GM23248 (cell line): ENCODE measurements at regions not wholly inside any gene's neighbourhood (a gene's known extent, or its start where the extent isn't known, plus 50 kb on each side); places are given as distances from the start of the nearest gene placed in this dataset.

Experiments
- DNase-seq: peaks from one replicate; pipeline ENCODE4 v3.0.0-alpha.2; 2015
- H2AFZ ChIP-seq: fragments of 200-600 bp; sonication (generic); 2 replicates; pipeline ENCODE4 v1.6.1; 2016; ENCODE audit warnings: antibody characterized with exemption
- H3F3A ChIP-seq: fragments of 200-600 bp; sonication (generic); 2 replicates; pipeline ENCODE4 v1.6.1; 2016; ENCODE audit warnings: mild to moderate bottlenecking, antibody characterized with exemption, mixed run types; ENCODE audit not compliant: insufficient read depth
- H3K27ac ChIP-seq: fragments of 200-600 bp; sonication (generic); 2 replicates; pipeline ENCODE4 v1.5.1; 2016; ENCODE audit warnings: mild to moderate bottlenecking
- H3K27me3 ChIP-seq: fragments of 200-600 bp; sonication (generic); replicated peaks from 2 replicates; pipeline ENCODE4 v1.6.1; 2016; ENCODE audit warnings: mild to moderate bottlenecking; ENCODE audit not compliant: insufficient read depth
- H3K36me3 ChIP-seq: fragments of 200-600 bp; sonication (generic); 2 replicates; pipeline ENCODE4 v1.6.1; 2016; ENCODE audit warnings: low read depth, mild to moderate bottlenecking
- H3K4me1 ChIP-seq: fragments of 200-600 bp; sonication (generic); 2 replicates; pipeline ENCODE4 v1.6.1; 2016; ENCODE audit warnings: mild to moderate bottlenecking; ENCODE audit not compliant: insufficient read depth
- H3K4me2 ChIP-seq: fragments of 200-600 bp; sonication (generic); one replicate; pipeline ENCODE4 v1.6.1; 2016; ENCODE audit warnings: mild to moderate bottlenecking; ENCODE audit not compliant: unreplicated experiment
- H3K4me3 ChIP-seq: fragments of 200-600 bp; sonication (generic); 2 replicates; pipeline ENCODE4 v1.5.1; 2016; ENCODE audit warnings: mild to moderate bottlenecking
- H3K79me2 ChIP-seq: fragments of 200-600 bp; sonication (generic); 2 replicates; pipeline ENCODE4 v1.6.1; 2016; ENCODE audit warnings: mild to moderate bottlenecking; ENCODE audit not compliant: insufficient read depth
- H3K9ac ChIP-seq: fragments of 200-600 bp; sonication (generic); 2 replicates; pipeline ENCODE4 v1.6.1; 2016; ENCODE audit warnings: mild to moderate bottlenecking
- H3K9me2 ChIP-seq: fragments of 200-600 bp; sonication (generic); 2 replicates; pipeline ENCODE4 v1.6.1; 2016; ENCODE audit warnings: mixed run types, mild to moderate bottlenecking, moderate library complexity; ENCODE audit not compliant: insufficient read depth
- H3K9me3 ChIP-seq: fragments of 200-600 bp; sonication (generic); one replicate; pipeline ENCODE4 v1.6.1; 2017; ENCODE audit warnings: low read depth
- H4K20me1 ChIP-seq: fragments of 200-600 bp; sonication (generic); 2 replicates; pipeline ENCODE4 v1.6.0; 2016; ENCODE audit not compliant: insufficient read depth
- EZH2 ChIP-seq: fragments of 200-600 bp; sonication (generic); IDR thresholded peaks from 2 replicates; pipeline ENCODE4 v1.6.1; 2018; ENCODE audit warnings: antibody characterized with exemption, mild to moderate bottlenecking; ENCODE audit not compliant: insufficient read depth, poor library complexity, severe bottlenecking
- EZH2phosphoT487 ChIP-seq: fragments of 200-600 bp; sonication (generic); IDR thresholded peaks from 2 replicates; pipeline ENCODE4 v1.6.1; 2018; ENCODE audit warnings: antibody characterized with exemption, moderate library complexity, mild to moderate bottlenecking, low read depth; ENCODE audit not compliant: insufficient read depth
- WGBS, 2 experiments: methylation state at CpG; one replicate each; pipeline ENCODE4 v1.1.6; 2015 to 2017; ENCODE audit warnings: low lambda C conversion rate in 2 of 2, low coverage in 1 of 2; ENCODE audit errors: missing lambda C conversion rate in 2 of 2; 5-methylcytosine and 5-hydroxymethylcytosine counted together
- in situ Hi-C: fragments of 300-500 bp; cut with MboI; formaldehyde crosslinking; loops from 2 replicates; pipeline ENCODE4 v1.15.0; 2020

- Histone ChIP-seq H2AFZ (no peak overlapping the region), H4K20me1 (no peaks in the 10 kb centered on the region), H3K4me3 (no peak overlapping the region), H3K9me2 (no peaks in the 10 kb centered on the region), H3K9ac (no peak overlapping the region), H3K36me3 (no peaks in the 10 kb centered on the region), H3K4me2 (no peak overlapping the region), H3K9me3 (no peaks in the 10 kb centered on the region), H3K27ac (no peak overlapping the region), H3K4me1 (no peaks in the 10 kb centered on the region), H3K79me2 (no peaks in the 10 kb centered on the region), H3F3A (no peaks in the 10 kb centered on the region), H3K27me3 (no peaks in the 10 kb centered on the region)
- WGBS, 2 experiments = 86 to 89% methylated on average over 4 of the region's 4 CpGs
- in situ Hi-C loops = loop anchor here (25.0 kb wide), 1 partner anchor 264 kb away; no protein-coding TSS in a partner anchor
- TF ChIP-seq EZH2 (no peak), EZH2phosphoT487 (no peak)
- no peak for DNase-seq
Observed at GRCh38 chr5:13998254-13998653, 53.8 kb upstream of the DNAH5 start.

GRCh38 chr5:13997514-13997913 is 53.0 kb upstream of the DNAH5 start:
- Histone ChIP-seq H3K4me1 (no peaks in the 10 kb centered on the region), H3K4me2 (no peak overlapping the region), H4K20me1 (no peaks in the 10 kb centered on the region), H3K27me3 (no peaks in the 10 kb centered on the region), H3K27ac (no peak overlapping the region), H3K9me2 (no peaks in the 10 kb centered on the region), H3K79me2 (no peaks in the 10 kb centered on the region), H3K4me3 (no peak overlapping the region), H2AFZ (no peak overlapping the region), H3K9ac (no peak overlapping the region), H3K36me3 (no peaks in the 10 kb centered on the region), H3F3A (no peaks in the 10 kb centered on the region), H3K9me3 (no peaks in the 10 kb centered on the region)
- TF ChIP-seq EZH2 (no peak), EZH2phosphoT487 (no peak)
- DNase-seq = no peak
- in situ Hi-C loops = loop anchor here (25.0 kb wide), 1 partner anchor 265 kb away; no protein-coding TSS in a partner anchor
- WGBS, 2 experiments = 91 to 97% methylated on average over 2 of the region's 2 CpGs

GRCh38 chr5:13994621-13995253 is 50.2 kb upstream of the DNAH5 start:
- in situ Hi-C loops = loop anchor here (25.0 kb wide), 1 partner anchor 268 kb away; no protein-coding TSS in a partner anchor
- no peaks in the 10 kb centered on the region for H3F3A ChIP-seq
- H3K4me2 ChIP-seq = no peak overlapping the region
- H3K4me1 ChIP-seq = no peaks in the 10 kb centered on the region
- DNase-seq = no peak
- no peak for TF ChIP-seq EZH2phosphoT487
- TF ChIP-seq EZH2 = no peak
- no peak overlapping the region for H3K4me3 ChIP-seq
- no peak overlapping the region for H3K9ac ChIP-seq
- H3K27me3 ChIP-seq = no peaks in the 10 kb centered on the region
- peak overlapping the region; percentile 30; the same call in 1 of the 2 replicates for H2AFZ ChIP-seq
- H3K79me2 ChIP-seq = peaks cover 4% of the 10 kb centered on the region
- H4K20me1 ChIP-seq = no peaks in the 10 kb centered on the region
- H3K9me2 ChIP-seq = no peaks in the 10 kb centered on the region
- no peaks in the 10 kb centered on the region for H3K36me3 ChIP-seq
- no peak overlapping the region for H3K27ac ChIP-seq
- 78 to 79% methylated on average over 9 of the region's 9 CpGs for WGBS, 2 experiments
- no peaks in the 10 kb centered on the region for H3K9me3 ChIP-seq
